PC-3 (cell line): ENCODE measurements at regions not wholly inside any gene's neighbourhood (a gene's known extent, or its start where the extent isn't known, plus 50 kb on each side); places are given as distances from the start of the nearest gene placed in this dataset.

Experiments used
- ATAC-seq: fragments of 200-7000 bp; cut with Tn5 transposase; 2 replicates; pipeline ENCODE4 v1.9.1; 2020; ENCODE audit warnings: mild to moderate bottlenecking, moderate library complexity
- BruUV-seq: library from RNA; stranded (reverse); fragments of 400-500 nt; replicated peaks from 2 replicates; lab custom pipeline; 2021; lab: Mats Ljungman, UMichigan
- CTCF ChIA-PET: fragments of 300-600 bp; sonication (Branson Sonifier 250); formaldehyde crosslinking; loops from one replicate; lab custom pipeline; 2022; ENCODE audit warnings: antibody characterized with exemption; lab: Charles Lee
- POLR2A ChIA-PET: fragments of 300-600 bp; sonication (Branson Sonifier 250); formaldehyde crosslinking; loops from one replicate; lab custom pipeline; 2022; ENCODE audit warnings: antibody characterized with exemption; ENCODE audit not compliant: unreplicated experiment; lab: Charles Lee
- DNase-seq: peaks from one replicate; pipeline ENCODE4 v3.0.0-alpha.2; 2015
- H2AFZ ChIP-seq: fragments of 300-600 bp; sonication (generic); 2 replicates; pipeline ENCODE4 v1.6.0; 2016; ENCODE audit warnings: antibody characterized with exemption, low read length
- H3F3A ChIP-seq: fragments of 300-600 bp; sonication (generic); one replicate; pipeline ENCODE4 v1.6.0; 2017; ENCODE audit warnings: antibody characterized with exemption, low read length, control low read depth, mild to moderate bottlenecking; ENCODE audit not compliant: unreplicated experiment
- H3K27ac ChIP-seq: fragments of 300-600 bp; sonication (generic); 2 replicates; pipeline ENCODE4 v1.5.1; 2016; ENCODE audit warnings: mild to moderate bottlenecking, low read length
- H3K27me3 ChIP-seq: fragments of 300-600 bp; sonication (generic); 2 replicates; pipeline ENCODE4 v1.6.1; 2016; ENCODE audit warnings: low read length, mixed read lengths
- H3K36me3 ChIP-seq: fragments of 300-600 bp; sonication (generic); 2 replicates; pipeline ENCODE4 v1.6.1; 2016; ENCODE audit warnings: low read depth, mixed run types, low read length, mixed read lengths
- H3K4me1 ChIP-seq: fragments of 300-600 bp; sonication (generic); 2 replicates; pipeline ENCODE4 v1.5.1; 2016; ENCODE audit warnings: low read length; ENCODE audit not compliant: insufficient read depth
- H3K4me2 ChIP-seq: fragments of 300-600 bp; sonication (generic); 2 replicates; pipeline ENCODE4 v1.6.0; 2016; ENCODE audit warnings: low read length
- H3K4me3 ChIP-seq: fragments of 300-600 bp; sonication (generic); 2 replicates; pipeline ENCODE4 v1.5.1; 2016; ENCODE audit warnings: mild to moderate bottlenecking, low read length, mixed read lengths
- H3K79me2 ChIP-seq: fragments of 300-600 bp; sonication (generic); 2 replicates; pipeline ENCODE4 v1.6.1; 2017; ENCODE audit warnings: low read length, mixed read lengths
- H3K9ac ChIP-seq: fragments of 300-600 bp; sonication (generic); 2 replicates; pipeline ENCODE4 v1.6.0; 2016; ENCODE audit warnings: mild to moderate bottlenecking, low read length
- H3K9me2 ChIP-seq: fragments of 300-600 bp; sonication (generic); replicated peaks from 2 replicates; pipeline ENCODE4 v1.6.1; 2016; ENCODE audit warnings: mixed run types, low read length, mixed read lengths
- H3K9me3 ChIP-seq: fragments of 300-600 bp; sonication (generic); 2 replicates; pipeline ENCODE4 v1.6.1; 2016; ENCODE audit warnings: low read length, mixed read lengths
- H4K20me1 ChIP-seq: fragments of 300-600 bp; sonication (generic); 2 replicates; pipeline ENCODE4 v1.6.1; 2016; ENCODE audit warnings: low read length, mixed read lengths
- CTCF ChIP-seq: fragments of 300-600 bp; sonication (generic); conservative IDR thresholded peaks from 2 replicates; pipeline ENCODE4 v1.5.1; 2017; ENCODE audit warnings: antibody characterized with exemption, low read depth, mild to moderate bottlenecking, low read length
- EZH2 ChIP-seq: fragments of 300-600 bp; sonication (generic); IDR thresholded peaks from one replicate; pipeline ENCODE4 v1.6.1; 2017; ENCODE audit warnings: antibody characterized with exemption, mild to moderate bottlenecking, low read length; ENCODE audit not compliant: unreplicated experiment
- EZH2phosphoT487 ChIP-seq: fragments of 300-600 bp; sonication (generic); IDR thresholded peaks from 2 replicates; pipeline ENCODE4 v1.6.1; 2018; ENCODE audit warnings: mild to moderate bottlenecking, antibody characterized with exemption, low read length, borderline replicate concordance
- intact Hi-C: fragments of 100-400 bp; cut with micrococcal nuclease; formaldehyde crosslinking; loops from 2 replicates; pipeline ENCODE4 v1.9.0; 2023

- ChIA-PET CTCF (no interaction called here), POLR2A (no interaction called here)
- Histone ChIP-seq H2AFZ (no peak overlapping the region), H3K9ac (no peak overlapping the region), H4K20me1 (no peaks in the 10 kb centered on the region), H3K9me2 (no peaks in the 10 kb centered on the region), H3K27ac (no peak overlapping the region), H3K4me3 (no peak overlapping the region), H3F3A (no peaks in the 10 kb centered on the region), H3K4me2 (no peak overlapping the region), H3K36me3 (no peaks in the 10 kb centered on the region), H3K79me2 (no peaks in the 10 kb centered on the region), H3K9me3 (no peaks in the 10 kb centered on the region), H3K4me1 (no peaks in the 10 kb centered on the region), H3K27me3 (no peaks in the 10 kb centered on the region)
- BruUV-seq, result no TSS peak
- no peak for DNase-seq
- TF ChIP-seq EZH2 (no peak), CTCF (no peak), EZH2phosphoT487 (no peak)
- intact Hi-C loops, result no loop called here
- no peak for ATAC-seq
Measured at GRCh38 chr4:16382571-16382970, 156.3 kb upstream of the TAPT1 start.

GRCh38 chr4:16377887-16378286 is 151.6 kb upstream of the TAPT1 start:
- ChIA-PET CTCF (interaction anchor here (0.6 kb wide), 1 partner anchor 372 kb away, joined by 4 read pairs; no protein-coding TSS in a partner anchor), POLR2A (no interaction called here)

More at GRCh38 chr4:16377887-16378286, 151.6 kb upstream of the TAPT1 start:
- H3K79me2 ChIP-seq, result no peaks in the 10 kb centered on the region
- no peaks in the 10 kb centered on the region for H3K9me3 ChIP-seq
- no TSS peak for BruUV-seq
- H3K27me3 ChIP-seq, result no peaks in the 10 kb centered on the region
- no peaks in the 10 kb centered on the region for H4K20me1 ChIP-seq
- no peaks in the 10 kb centered on the region for H3K4me1 ChIP-seq
- no peaks in the 10 kb centered on the region for H3K9me2 ChIP-seq
- no peak overlapping the region for H3K4me3 ChIP-seq
- H3F3A ChIP-seq, result no peaks in the 10 kb centered on the region
- no peak overlapping the region for H2AFZ ChIP-seq
- ATAC-seq, result no peak
- H3K27ac ChIP-seq, result no peak overlapping the region
- no peaks in the 10 kb centered on the region for H3K36me3 ChIP-seq
- TF ChIP-seq CTCF (no peak), EZH2phosphoT487 (no peak)
- no peak overlapping the region for H3K9ac ChIP-seq
- no peak overlapping the region for H3K4me2 ChIP-seq
- DNase-seq, result no peak
- intact Hi-C loops, result no loop called here
